ENCODE measurements at regions not wholly inside any gene's neighbourhood (a gene's known extent, or its start where the extent isn't known, plus 50 kb on each side); places are given as distances from the start of the nearest gene placed in this dataset.

DNA sequence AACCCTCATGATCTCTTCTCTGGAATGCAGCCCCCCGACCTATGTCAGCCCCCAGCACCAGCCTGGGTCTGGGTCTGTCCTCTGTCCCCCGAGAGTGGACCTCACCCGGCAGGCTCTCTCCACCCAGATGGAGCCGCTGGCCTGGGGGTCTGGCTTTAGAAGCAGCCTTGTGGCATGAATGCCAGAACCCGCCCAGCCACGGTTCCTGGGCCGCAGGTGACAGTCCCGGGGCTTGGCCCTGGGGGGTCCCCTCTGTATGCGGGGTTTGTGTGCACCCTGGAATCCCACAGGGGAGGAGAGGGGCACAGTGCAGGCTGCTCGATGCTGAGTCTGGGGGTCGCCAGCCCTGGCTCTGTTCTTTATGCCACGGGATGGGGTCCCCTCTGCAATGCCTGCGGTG, 96.0 kb upstream of the ACTRT2 start:
- TF ChIP-seq ARNTL (CRISPR knock-in tag; IDR thresholded peaks at IDR 0.05; ENCODE audit: borderline replicate concordance, low read depth) = no peak
- TF ChIP-seq ZFP3 (CRISPR knock-in tag; IDR thresholded peaks at IDR 0.05) = no peak
- TF ChIP-seq TCF4 (CRISPR knock-in tag; IDR thresholded peaks at IDR 0.05; ENCODE audit: borderline replicate concordance) = no peak
- TF ChIP-seq GLIS3 (CRISPR knock-in tag; IDR thresholded peaks at IDR 0.05) = no peak
- no peak for TF ChIP-seq PPARA (CRISPR knock-in tag; IDR thresholded peaks at IDR 0.05; ENCODE audit: borderline replicate concordance)
- no peak for TF ChIP-seq BACH2 (CRISPR knock-in tag; IDR thresholded peaks at IDR 0.05; ENCODE audit: borderline replicate concordance)
- TF ChIP-seq, protein P1, sequence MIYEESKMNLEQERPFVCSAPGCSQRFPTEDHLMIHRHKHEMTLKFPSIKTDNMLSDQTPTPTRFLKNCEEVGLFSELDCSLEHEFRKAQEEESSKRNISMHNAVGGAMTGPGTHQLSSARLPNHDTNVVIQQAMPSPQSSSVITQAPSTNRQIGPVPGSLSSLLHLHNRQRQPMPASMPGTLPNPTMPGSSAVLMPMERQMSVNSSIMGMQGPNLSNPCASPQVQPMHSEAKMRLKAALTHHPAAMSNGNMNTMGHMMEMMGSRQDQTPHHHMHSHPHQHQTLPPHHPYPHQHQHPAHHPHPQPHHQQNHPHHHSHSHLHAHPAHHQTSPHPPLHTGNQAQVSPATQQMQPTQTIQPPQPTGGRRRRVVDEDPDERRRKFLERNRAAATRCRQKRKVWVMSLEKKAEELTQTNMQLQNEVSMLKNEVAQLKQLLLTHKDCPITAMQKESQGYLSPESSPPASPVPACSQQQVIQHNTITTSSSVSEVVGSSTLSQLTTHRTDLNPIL (CRISPR knock-in tag; IDR thresholded peaks at IDR 0.05; ENCODE audit: low read depth) = no peak
- TF ChIP-seq ZNF565 (CRISPR knock-in tag; conservative IDR thresholded peaks at IDR 0.05; ENCODE audit: low read depth) = no peak

Measured in SK-N-SH treated with all-trans-retinoic acid at 6 μM for 48 hours (cell line).